ENCODE measurements at regions not wholly inside any gene's neighbourhood (a gene's known extent, or its start where the extent isn't known, plus 50 kb on each side); places are given as distances from the start of the nearest gene placed in this dataset.
"Not testable (repeated sequence)": the region's sequence is repeated elsewhere in the genome, so short reads cannot be mapped to it uniquely, and the experiment has no call there.

GRCh38 chr13:44055681-44056080 lies 176.0 kb downstream of the LACC1 start:
- DNase-seq (ENCODE audit: low spot score) = not testable (repeated sequence)

GRCh38 chr13:44058067-44058466 lies 178.4 kb downstream of the LACC1 start:
- no peak for DNase-seq (ENCODE audit: low spot score)

- DNase-seq (ENCODE audit: low spot score) = no peak
Observed at GRCh38 chr13:44058624-44059215, 179.0 kb downstream of the LACC1 start.

GRCh38 chr13:44061876-44062275 lies 182.2 kb downstream of the LACC1 start:
- DNase-seq (ENCODE audit: low spot score) = no peak

- DNase-seq (ENCODE audit: low spot score) = no peak
Observed at GRCh38 chr13:44063467-44063866, 183.8 kb downstream of the LACC1 start.

- no peak for DNase-seq (ENCODE audit: low spot score)
Observed at GRCh38 chr13:44063881-44064280, 184.2 kb downstream of the LACC1 start.

GRCh38 chr13:44064357-44064756 lies 184.7 kb downstream of the LACC1 start:
- DNase-seq (ENCODE audit: low spot score) = no peak

GRCh38 chr13:44068169-44068568 lies 188.5 kb downstream of the LACC1 start:
- no peak for DNase-seq (ENCODE audit: low spot score)

- DNase-seq (ENCODE audit: low spot score) = no peak
Observed at GRCh38 chr13:44068737-44069136, 189.0 kb downstream of the LACC1 start.

- no peak for DNase-seq (ENCODE audit: low spot score)
Observed at GRCh38 chr13:44072536-44072935, 192.8 kb downstream of the LACC1 start.

GRCh38 chr13:44074611-44075010 lies 194.9 kb downstream of the LACC1 start:
- DNase-seq (ENCODE audit: low spot score) = no peak

- no peak for DNase-seq (ENCODE audit: low spot score)
Observed at GRCh38 chr13:44075113-44075512, 195.4 kb downstream of the LACC1 start.

GRCh38 chr13:44078806-44079376 lies 199.2 kb downstream of the LACC1 start:
- DNase-seq (ENCODE audit: low spot score) = no peak

GRCh38 chr13:44079413-44080205 lies 199.9 kb downstream of the LACC1 start:
- DNase-seq (ENCODE audit: low spot score) = no peak

GRCh38 chr13:44084146-44084545 lies 204.4 kb downstream of the LACC1 start:
- no peak for DNase-seq (ENCODE audit: low spot score)

- no peak for DNase-seq (ENCODE audit: low spot score)
Observed at GRCh38 chr13:44086389-44086788, 206.7 kb downstream of the LACC1 start.

- no peak for DNase-seq (ENCODE audit: low spot score)
Observed at GRCh38 chr13:44088411-44088810, 208.7 kb downstream of the LACC1 start.

GRCh38 chr13:44088991-44089413 lies 209.3 kb downstream of the LACC1 start:
- no peak for DNase-seq (ENCODE audit: low spot score)

GRCh38 chr13:44089452-44089851 lies 209.7 kb downstream of the LACC1 start:
- DNase-seq (ENCODE audit: low spot score) = no peak

GRCh38 chr13:44092078-44092970 lies 212.6 kb downstream of the LACC1 start:
- no peak for DNase-seq (ENCODE audit: low spot score)

- DNase-seq (ENCODE audit: low spot score) = no peak
Observed at GRCh38 chr13:44093607-44094564, 214.2 kb downstream of the LACC1 start.
